HG02642 (cell line): ENCODE measurements at regions not wholly inside any gene's neighbourhood (a gene's known extent, or its start where the extent isn't known, plus 50 kb on each side); places are given as distances from the start of the nearest gene placed in this dataset.
A peak's percentile ranks its signal among the peaks of the same experiment; 100 is the strongest.

Experiments used
- ATAC-seq: cut with Tn5 transposase; IDR thresholded peaks from one replicate; pipeline ENCODE4 v1.9.1; 2021; ENCODE audit warnings: mild to moderate bottlenecking; ENCODE audit not compliant: unreplicated experiment, poor library complexity

GRCh38 chr18:76647322-76647721 is 152.3 kb upstream of the ZNF516 start:
- no peak for ATAC-seq

DNA sequence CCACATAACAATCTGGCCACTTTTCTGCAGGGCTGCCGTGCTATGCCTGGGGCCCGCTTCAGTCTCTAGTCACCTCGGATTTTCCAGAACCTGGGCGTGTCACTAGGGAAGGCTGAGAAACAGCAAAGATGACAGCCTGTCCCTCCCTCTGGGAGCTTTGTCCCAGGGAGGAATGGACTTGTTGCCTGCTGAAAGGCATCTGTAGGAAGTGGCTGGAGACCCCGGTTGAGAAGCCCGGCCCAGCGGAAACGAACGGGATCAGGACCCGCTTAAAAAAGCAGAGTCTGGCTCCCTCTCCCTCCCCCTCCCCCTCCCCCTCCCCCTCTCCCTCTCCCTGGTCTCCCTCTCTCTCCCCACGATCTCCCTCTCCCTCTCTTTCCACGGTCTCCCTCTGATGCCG is 149.5 kb upstream of the ZNF516 start:
- no peak for ATAC-seq

DNA sequence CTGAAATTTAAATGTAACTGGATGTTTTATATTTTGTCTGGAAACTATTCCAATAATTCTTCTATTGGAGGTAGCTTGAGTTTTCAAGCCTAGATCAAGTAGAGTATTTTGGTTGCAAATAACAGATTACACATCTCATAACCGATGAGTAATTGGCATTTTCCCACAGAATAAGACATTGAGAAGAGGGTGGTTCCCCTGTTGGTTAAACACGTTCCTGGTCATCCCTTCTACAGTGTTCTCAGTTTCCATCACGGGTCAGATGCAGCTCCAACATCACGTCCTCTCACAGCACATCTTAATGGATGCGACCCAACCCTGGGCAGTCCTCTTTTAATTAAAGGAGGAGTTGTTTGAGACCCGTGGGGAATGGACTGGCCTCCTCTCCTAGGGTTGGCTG is 149.0 kb upstream of the ZNF516 start:
- ATAC-seq, result no peak

DNA sequence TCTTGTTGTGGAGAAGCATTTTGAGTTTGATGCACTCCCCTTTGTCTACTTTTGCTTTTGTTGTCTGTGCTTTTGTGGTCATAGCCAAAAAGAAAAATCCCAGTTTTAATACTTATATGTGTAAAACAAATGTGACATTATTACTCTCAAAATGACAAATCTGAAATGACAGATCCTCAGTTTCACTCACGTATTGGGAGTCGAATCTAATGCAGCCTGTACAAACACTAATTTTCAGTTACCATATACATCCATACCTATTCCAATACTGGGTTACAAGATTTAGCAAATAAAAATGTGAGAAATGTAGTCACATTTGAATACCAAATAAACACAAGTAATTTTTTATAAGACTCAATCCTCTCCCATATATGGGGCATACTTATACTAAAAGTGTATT is 148.2 kb upstream of the ZNF516 start:
- ATAC-seq, result no peak

GRCh38 chr18:76640438-76640837 is 145.4 kb upstream of the ZNF516 start:
- no peak for ATAC-seq

DNA sequence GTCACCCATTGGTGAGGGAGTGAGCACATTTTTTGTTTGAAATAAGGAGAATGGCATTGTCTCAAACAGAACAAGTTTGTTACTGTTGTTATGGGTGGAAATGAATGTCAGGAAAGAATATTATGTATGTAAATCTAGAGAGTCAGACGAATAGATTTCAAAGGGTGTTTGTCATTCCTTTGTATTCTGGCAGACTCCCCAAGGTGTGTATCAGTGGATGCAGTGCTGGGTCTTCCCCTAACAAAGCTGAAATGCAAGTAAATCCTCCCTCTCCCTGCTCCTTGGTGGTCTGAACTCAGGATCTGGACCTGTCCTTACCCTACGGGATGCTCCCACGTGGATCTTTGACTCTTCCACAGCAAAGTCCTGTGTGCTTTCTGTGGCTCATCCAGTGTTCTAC is 139.5 kb upstream of the ZNF516 start:
- no peak for ATAC-seq

DNA sequence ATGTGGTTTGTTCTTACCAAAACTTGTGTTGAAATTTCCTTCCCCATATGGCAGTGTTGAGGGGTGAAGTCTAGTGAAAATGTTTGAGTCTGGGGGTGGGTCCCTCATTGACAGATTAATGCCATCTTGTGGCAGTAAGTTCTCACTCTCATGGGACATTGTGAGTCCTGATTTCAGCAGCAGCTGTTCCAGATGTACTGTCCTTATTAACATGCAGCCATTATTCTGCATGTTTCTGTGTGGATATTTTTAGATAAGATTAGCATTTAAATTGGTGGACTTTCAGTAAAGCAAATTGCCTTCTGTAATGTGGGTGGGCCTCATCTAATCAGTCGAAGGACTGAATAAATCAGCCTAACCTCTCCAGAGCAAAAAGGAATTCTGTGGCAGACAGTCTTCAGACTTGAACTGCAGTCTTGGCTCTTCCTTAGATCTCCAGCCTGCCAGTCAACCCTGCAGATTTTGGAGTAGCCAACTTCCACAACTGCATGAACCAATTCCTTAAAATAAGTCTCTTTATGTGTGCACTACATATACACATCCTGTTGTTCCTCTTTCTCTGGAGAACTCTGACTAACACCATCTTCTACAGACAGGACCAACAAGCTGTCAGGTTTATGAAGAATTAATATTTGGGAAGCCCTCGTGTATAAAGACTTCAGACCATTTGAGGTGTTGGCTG is 138.7 kb upstream of the ZNF516 start:
- ATAC-seq, result no peak

GRCh38 chr18:76627444-76627843 is 132.4 kb upstream of the ZNF516 start:
- no peak for ATAC-seq

DNA sequence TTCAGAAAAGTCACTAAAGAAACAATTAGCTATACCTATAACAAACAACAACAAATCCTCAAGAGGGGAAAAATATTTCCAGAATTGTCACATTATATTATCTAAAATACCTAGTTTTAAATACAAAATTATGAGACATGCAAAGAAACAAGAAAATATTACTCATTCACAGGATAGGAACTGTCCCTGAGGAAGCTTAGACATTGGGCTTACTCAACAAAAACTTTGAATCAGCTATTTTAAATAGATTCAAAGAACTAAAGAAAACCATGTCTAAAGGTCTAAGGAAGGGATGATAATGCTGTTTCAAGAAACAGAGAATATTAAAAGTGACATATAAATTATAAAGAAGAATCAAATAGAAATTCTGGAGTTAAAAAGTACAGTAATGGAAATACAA is 131.9 kb upstream of the ZNF516 start:
- no peak for ATAC-seq

- ATAC-seq, result no peak
These were observed 127.6 kb upstream of the ZNF516 start for GRCh38 chr18:76622651-76623050.

DNA sequence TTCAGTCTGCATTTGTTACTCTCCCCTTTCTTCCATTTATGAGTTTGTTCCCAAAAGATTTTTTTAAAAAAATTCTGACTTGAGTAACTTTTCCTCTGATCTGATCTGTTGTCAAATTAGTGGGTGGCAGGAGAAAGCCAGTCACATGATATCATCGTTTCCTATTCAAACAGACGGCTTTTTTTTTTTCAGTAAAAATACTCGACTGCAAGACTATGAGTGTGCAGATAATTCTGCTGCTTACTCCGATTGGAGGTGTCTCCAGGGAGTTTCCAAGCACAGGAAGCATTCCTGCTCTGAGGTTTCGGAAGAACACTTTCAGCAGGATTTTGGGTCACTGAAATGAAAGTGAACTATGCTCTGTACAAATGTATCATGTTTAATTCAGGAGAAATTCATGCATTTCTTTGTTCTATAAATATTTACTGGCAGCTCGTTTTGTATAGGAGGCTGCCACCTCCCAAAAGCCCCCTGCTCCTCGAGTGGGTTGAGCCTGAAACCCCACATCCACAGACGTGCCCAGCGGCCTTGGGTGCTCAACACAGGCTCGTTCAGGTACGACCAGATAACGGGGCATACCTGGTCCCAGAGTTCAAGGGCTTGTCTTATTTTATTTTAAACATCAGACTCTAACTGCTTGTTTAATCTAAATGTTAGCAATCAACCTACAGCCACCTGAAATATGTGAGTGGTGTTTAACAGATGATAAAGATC is 126.9 kb upstream of the ZNF516 start:
- no peak for ATAC-seq

DNA sequence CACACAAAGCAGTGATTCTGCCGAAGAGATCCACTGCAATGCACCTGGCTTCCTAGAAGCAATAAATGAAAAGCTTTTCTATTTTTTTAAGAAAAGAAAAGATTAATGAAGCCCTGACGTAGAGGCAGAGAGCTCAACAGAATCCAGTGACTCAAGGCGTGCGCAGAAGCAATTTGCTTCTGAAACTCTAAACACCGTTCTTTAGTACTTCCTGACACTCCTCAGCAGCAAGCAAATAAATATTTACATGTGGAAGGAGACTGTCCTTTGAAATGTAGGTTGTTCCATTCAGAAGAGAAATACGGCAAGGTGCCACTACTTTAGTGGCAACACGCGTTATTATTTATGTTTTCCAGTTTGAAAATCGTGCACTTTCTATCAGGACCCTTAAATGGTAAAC is 126.2 kb upstream of the ZNF516 start:
- ATAC-seq, result no peak

- peak; percentile 92 for ATAC-seq
These were observed 125.5 kb upstream of the ZNF516 start for GRCh38 chr18:76620321-76621170.

GRCh38 chr18:76619621-76620315 is 124.7 kb upstream of the ZNF516 start:
- peak; percentile 32 for ATAC-seq

GRCh38 chr18:76619261-76619620 is 124.2 kb upstream of the ZNF516 start:
- ATAC-seq, result no peak

- ATAC-seq, result no peak
These were observed 123.7 kb upstream of the ZNF516 start for GRCh38 chr18:76618721-76619120.

DNA sequence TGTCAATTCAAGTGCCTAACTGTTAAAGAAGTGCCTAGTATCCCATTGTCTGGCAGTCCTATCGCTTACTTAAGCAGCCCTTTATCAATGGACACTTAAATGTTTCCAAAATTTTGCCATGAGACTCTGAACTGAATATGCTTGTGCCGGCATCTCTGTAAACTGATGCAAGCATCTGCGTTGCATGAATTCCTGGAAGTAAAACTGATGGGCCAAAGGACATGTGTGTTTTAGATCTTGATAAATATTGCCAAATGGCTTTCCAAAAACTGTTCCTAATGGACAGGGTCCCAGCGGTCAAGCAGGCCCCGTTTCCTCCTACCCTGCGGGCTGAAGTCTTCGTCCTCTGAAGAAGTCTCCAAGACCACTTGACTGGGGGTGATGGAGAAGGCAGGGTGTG is 121.3 kb upstream of the ZNF516 start:
- ATAC-seq, result no peak

- ATAC-seq, result no peak
These were observed 120.2 kb upstream of the ZNF516 start for GRCh38 chr18:76615065-76615733.

- ATAC-seq, result no peak
These were observed 118.7 kb upstream of the ZNF516 start for GRCh38 chr18:76613755-76614120.

DNA sequence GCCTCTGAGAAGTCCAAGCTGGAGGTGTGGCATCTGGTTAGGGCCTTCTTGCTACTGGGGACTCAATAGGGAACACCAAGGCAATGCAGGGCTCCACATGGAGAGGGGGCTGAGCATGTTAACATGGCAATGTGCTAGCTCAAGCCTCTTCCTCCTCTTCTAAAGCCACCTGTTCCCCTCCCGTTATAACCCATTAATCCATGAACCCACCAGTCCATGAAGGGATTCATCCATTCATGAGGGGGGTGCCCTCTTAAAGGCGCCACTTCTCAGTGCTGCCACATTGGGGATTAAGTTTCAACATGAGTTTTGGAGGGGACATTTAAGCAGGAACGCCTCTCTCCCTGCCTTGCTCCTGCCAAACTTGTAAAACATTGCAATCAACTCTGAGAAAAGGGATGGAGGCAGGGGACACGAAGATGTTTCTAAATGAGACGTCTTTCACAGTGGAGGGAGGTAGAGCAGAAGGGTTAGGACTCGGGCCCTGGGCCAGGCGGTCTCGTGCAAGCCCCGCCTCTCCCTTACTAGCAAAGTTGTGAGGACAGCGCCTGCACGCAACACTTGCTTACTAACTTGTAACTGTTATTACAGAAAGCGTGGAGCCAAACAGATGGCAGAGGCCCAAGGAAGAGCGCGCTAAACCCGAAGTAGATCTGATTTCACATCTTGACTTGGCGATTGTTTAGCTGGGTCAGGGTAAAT is 118.2 kb upstream of the ZNF516 start:
- ATAC-seq, result no peak
